PFSK-1 (cell line): ENCODE measurements at regions not wholly inside any gene's neighbourhood (a gene's known extent, or its start where the extent isn't known, plus 50 kb on each side); places are given as distances from the start of the nearest gene placed in this dataset.

Source experiments
- FOXP2 ChIP-seq: optimal IDR thresholded peaks from 2 replicates; pipeline ENCODE3; 2011; ENCODE audit warnings: borderline replicate concordance, control low read depth, inconsistent platforms; ENCODE audit not compliant: insufficient read depth; ENCODE audit errors: extremely low read length, extremely low read depth
- POLR2AphosphoS5 ChIP-seq: IDR thresholded peaks from 2 replicates; pipeline ENCODE4 v1.6.1; 2012; ENCODE audit warnings: low read depth, mild to moderate bottlenecking, control low read depth, low read length, moderate library complexity
- SIN3A ChIP-seq: IDR thresholded peaks from 2 replicates; pipeline ENCODE4 v1.6.1; 2012; ENCODE audit warnings: mild to moderate bottlenecking, low read length, moderate library complexity, borderline replicate concordance; ENCODE audit not compliant: insufficient read depth
- TAF1 ChIP-seq: IDR thresholded peaks from 2 replicates; pipeline ENCODE4 v1.6.1; 2012; ENCODE audit warnings: low read length, control low read depth, borderline replicate concordance; ENCODE audit not compliant: insufficient read depth
- TF ChIP-seq, protein P1 (sequence below), 2 experiments: IDR thresholded peaks; 2 replicates each; pipeline versions ENCODE4 v1.6.1 to v1.8.0; 2011 to 2012; ENCODE audit warnings: low read depth in 2 of 2, low read length in 2 of 2, control low read depth in 1 of 2, inconsistent platforms in 1 of 2, mild to moderate bottlenecking in 1 of 2, moderate library complexity in 1 of 2; ENCODE audit not compliant: insufficient read depth in 1 of 2

DNA sequence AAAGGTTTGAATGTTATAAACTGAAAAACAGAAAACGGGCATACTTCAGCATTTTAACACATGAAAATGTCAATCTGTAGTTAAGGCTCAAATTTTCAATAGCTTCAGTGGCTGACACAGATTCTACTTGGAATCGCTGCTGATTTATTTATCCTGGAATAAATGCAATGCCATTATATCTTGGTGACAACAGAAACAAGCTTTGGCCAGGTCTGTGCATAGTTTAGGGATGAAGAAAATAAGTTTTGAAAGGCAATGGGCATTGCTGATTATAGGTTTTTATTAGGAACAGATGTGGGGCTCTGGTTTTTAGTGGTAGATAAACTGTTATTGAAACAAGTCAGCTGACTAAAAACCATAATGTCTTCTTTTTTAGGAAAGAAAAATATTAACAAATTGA is 96.8 kb upstream of the SOX4 start:
- TF ChIP-seq, protein P1, sequence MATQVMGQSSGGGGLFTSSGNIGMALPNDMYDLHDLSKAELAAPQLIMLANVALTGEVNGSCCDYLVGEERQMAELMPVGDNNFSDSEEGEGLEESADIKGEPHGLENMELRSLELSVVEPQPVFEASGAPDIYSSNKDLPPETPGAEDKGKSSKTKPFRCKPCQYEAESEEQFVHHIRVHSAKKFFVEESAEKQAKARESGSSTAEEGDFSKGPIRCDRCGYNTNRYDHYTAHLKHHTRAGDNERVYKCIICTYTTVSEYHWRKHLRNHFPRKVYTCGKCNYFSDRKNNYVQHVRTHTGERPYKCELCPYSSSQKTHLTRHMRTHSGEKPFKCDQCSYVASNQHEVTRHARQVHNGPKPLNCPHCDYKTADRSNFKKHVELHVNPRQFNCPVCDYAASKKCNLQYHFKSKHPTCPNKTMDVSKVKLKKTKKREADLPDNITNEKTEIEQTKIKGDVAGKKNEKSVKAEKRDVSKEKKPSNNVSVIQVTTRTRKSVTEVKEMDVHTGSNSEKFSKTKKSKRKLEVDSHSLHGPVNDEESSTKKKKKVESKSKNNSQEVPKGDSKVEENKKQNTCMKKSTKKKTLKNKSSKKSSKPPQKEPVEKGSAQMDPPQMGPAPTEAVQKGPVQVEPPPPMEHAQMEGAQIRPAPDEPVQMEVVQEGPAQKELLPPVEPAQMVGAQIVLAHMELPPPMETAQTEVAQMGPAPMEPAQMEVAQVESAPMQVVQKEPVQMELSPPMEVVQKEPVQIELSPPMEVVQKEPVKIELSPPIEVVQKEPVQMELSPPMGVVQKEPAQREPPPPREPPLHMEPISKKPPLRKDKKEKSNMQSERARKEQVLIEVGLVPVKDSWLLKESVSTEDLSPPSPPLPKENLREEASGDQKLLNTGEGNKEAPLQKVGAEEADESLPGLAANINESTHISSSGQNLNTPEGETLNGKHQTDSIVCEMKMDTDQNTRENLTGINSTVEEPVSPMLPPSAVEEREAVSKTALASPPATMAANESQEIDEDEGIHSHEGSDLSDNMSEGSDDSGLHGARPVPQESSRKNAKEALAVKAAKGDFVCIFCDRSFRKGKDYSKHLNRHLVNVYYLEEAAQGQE (IDR thresholded peaks at IDR 0.05; ENCODE audit: insufficient read depth in 1 of 2, low read depth in 2 of 2, low read length in 2 of 2), result no peak
- TF ChIP-seq TAF1, result no peak
- TF ChIP-seq POLR2AphosphoS5, result no peak
- TF ChIP-seq SIN3A, result no peak
- no peak for TF ChIP-seq FOXP2

DNA sequence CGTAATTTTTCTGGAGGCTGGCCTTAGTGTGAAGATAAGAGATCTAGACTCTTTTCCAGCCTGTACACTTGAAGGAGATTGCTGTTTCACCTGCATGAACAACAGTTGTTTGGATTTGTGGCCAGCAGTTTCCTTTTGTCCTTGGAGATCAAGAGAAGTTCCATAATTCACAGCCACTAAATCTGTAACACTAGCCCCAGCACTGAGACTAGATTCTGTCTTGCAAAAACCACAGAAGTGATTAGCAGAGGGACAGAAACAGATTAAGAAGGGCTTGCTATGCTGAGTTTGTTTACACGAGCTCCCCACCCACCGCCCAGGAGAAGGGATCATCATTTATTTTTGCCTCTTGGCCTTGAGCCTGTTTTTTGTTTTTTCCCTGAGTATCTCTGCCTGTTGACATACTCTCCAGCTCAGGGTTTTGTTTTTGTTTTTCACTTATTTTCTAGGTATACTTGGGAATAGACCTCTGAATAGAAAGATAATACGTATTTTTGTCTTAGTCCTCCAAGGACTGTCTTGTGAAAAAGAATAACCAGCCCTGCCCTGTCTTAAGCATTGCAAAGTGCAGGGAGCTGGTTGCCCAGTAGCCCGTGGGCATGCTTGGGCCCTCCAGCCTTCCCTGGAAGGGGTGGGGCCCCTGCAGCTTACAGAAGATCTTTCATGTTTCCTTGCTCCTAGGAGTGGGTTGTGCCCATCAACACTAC is 93.1 kb upstream of the SOX4 start:
- TF ChIP-seq SIN3A (no peak), FOXP2 (no peak), TAF1 (no peak), POLR2AphosphoS5 (no peak)
- TF ChIP-seq, protein P1 (IDR thresholded peaks at IDR 0.05; ENCODE audit: insufficient read depth in 1 of 2, low read depth in 2 of 2, low read length in 2 of 2), result no peak

DNA sequence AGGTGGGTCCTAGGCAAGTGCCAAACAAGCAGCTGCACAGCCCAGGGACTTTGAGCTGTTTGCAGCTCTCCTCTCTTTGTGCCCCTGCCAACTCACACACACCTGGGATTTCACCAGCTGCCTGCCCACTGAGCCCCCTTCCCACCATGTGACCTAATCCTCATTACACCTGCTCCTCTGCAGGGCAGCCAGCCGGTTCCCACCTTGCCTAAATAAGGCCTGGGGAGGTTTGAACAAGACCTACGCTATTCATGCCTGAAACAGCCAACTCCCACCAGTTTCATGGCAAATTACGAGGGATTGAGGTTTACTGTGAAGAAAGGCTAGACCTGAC is 92.6 kb upstream of the SOX4 start:
- no peak for TF ChIP-seq POLR2AphosphoS5
- TF ChIP-seq, protein P1 (IDR thresholded peaks at IDR 0.05; ENCODE audit: insufficient read depth in 1 of 2, low read depth in 2 of 2, low read length in 2 of 2), result no peak
- TF ChIP-seq FOXP2, result no peak
- no peak for TF ChIP-seq TAF1
- no peak for TF ChIP-seq SIN3A

DNA sequence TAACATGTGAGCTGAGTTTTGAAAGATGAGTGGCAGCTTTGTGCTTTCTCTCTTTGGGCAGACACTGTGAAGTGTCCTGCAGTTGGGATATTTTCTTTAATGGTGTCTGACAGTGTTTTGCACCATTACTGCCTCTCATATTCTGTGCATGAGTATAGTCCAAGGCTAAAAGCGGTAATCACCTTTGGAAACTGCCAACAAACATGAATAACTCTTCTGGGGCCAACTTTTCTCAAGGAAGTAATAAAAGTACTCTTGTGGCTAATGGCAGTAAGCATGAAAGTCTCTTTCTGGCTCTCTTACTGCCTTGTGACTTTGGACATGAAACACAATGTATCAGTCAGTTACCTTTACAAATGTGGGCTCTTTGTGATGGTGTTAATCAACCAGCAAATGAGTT is 91.7 kb upstream of the SOX4 start:
- TF ChIP-seq TAF1 (no peak), SIN3A (no peak), FOXP2 (no peak), POLR2AphosphoS5 (no peak)
- TF ChIP-seq, protein P1 (IDR thresholded peaks at IDR 0.05; ENCODE audit: insufficient read depth in 1 of 2, low read depth in 2 of 2, low read length in 2 of 2), result no peak

DNA sequence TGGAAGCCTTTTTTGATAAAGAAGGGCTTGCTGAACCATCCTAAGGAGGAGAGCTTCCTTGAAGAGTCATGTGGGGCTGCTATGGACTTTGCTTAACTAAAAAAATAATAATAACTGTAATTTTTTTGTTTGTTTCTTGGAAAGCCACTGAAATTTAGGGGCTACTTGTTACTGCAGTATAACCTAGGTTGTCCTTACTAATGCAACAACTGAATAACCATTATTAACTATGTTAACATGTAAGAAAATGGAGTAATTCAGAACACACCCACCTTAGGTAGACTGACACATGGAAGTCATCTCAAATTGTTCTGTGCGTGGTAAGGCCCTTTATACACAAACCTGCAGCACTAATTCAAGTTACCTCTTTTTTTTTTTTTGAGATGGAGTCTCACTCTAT is 90.9 kb upstream of the SOX4 start:
- TF ChIP-seq, protein P1 (IDR thresholded peaks at IDR 0.05; ENCODE audit: insufficient read depth in 1 of 2, low read depth in 2 of 2, low read length in 2 of 2), result no peak
- TF ChIP-seq FOXP2, result no peak
- TF ChIP-seq SIN3A, result no peak
